MV-4-11 (cell line): ENCODE measurements at regions not wholly inside any gene's neighbourhood (a gene's known extent, or its start where the extent isn't known, plus 50 kb on each side); places are given as distances from the start of the nearest gene placed in this dataset.

ENCODE experiments used
- DNase-seq: peaks from one replicate; lab custom pipeline; 2025; lab: John Stamatoyannopoulos, UW

GRCh38 chr3:71885006-71885405, 100.1 kb upstream of the PROK2 start:
- DNase-seq = no peak

- DNase-seq = no peak
Observed at GRCh38 chr3:71881732-71882131, 96.8 kb upstream of the PROK2 start.

GRCh38 chr3:71881041-71881440, 96.1 kb upstream of the PROK2 start:
- no peak for DNase-seq

GRCh38 chr3:71879089-71879488, 94.1 kb upstream of the PROK2 start:
- no peak for DNase-seq

GRCh38 chr3:71876135-71877105, 91.5 kb upstream of the PROK2 start:
- DNase-seq = no peak

- DNase-seq = peak; percentile 30
Observed at GRCh38 chr3:71875461-71875947, 90.6 kb upstream of the PROK2 start.

- DNase-seq = no peak
Observed at GRCh38 chr3:71874618-71875017, 89.7 kb upstream of the PROK2 start.

- DNase-seq = no peak
Observed at GRCh38 chr3:71873093-71873611, 88.2 kb upstream of the PROK2 start.

GRCh38 chr3:71872256-71872655, 87.3 kb upstream of the PROK2 start:
- DNase-seq = no peak

GRCh38 chr3:71870966-71871512, 86.1 kb upstream of the PROK2 start:
- DNase-seq = no peak

- DNase-seq = no peak
Observed at GRCh38 chr3:71868876-71869275, 83.9 kb upstream of the PROK2 start.

- no peak for DNase-seq
Observed at GRCh38 chr3:71865727-71866126, 80.8 kb upstream of the PROK2 start.

- DNase-seq = no peak
Observed at GRCh38 chr3:71863563-71864190, 78.7 kb upstream of the PROK2 start.

- DNase-seq = no peak
Observed at GRCh38 chr3:71862371-71863140, 77.6 kb upstream of the PROK2 start.

- DNase-seq = peak; percentile 86
Observed at GRCh38 chr3:71859123-71859519, 74.2 kb upstream of the PROK2 start.

GRCh38 chr3:71858503-71859122, 73.7 kb upstream of the PROK2 start:
- no peak for DNase-seq

- no peak for DNase-seq
Observed at GRCh38 chr3:71857956-71858355, 73.0 kb upstream of the PROK2 start.

GRCh38 chr3:71854706-71855105, 69.8 kb upstream of the PROK2 start:
- no peak for DNase-seq

- DNase-seq = no peak
Observed at GRCh38 chr3:71854096-71854495, 69.1 kb upstream of the PROK2 start.

GRCh38 chr3:71851878-71852277, 66.9 kb upstream of the PROK2 start:
- no peak for DNase-seq

GRCh38 chr3:71850654-71851053, 65.7 kb upstream of the PROK2 start:
- no peak for DNase-seq
